Ovary (tissue), 7 donors: ENCODE measurements at regions not wholly inside any gene's neighbourhood (a gene's known extent, or its start where the extent isn't known, plus 50 kb on each side); places are given as distances from the start of the nearest gene placed in this dataset.

Experiments
- DNase-seq, 5 donors: peaks; one replicate each; pipeline ENCODE4 v3.0.0-alpha.2; 2019 to 2020
- H3K27ac ChIP-seq, 2 donors: fragments of 200-600 bp; one replicate each; pipeline versions ENCODE4 v1.5.1 to v1.8.0; 2019 to 2022
- H3K27me3 ChIP-seq: fragments of 200-600 bp; one replicate; pipeline ENCODE4 v1.8.0; 2022
- H3K36me3 ChIP-seq: fragments of 200-600 bp; sonication (generic); one replicate; pipeline ENCODE4 v1.5.1; 2019
- H3K4me1 ChIP-seq: one replicate; pipeline ENCODE4 v1.8.1; 2013; ENCODE audit warnings: mild to moderate bottlenecking, moderate library complexity; ENCODE audit not compliant: insufficient read depth
- H3K4me3 ChIP-seq: fragments of 200-600 bp; sonication (generic); one replicate; pipeline ENCODE4 v1.5.1; 2017
- H3K9me3 ChIP-seq, 2 donors: fragments of 200-600 bp in 1 of 2; sonication (generic) in 1 of 2; one replicate each; pipeline versions ENCODE4 v1.5.1 to v1.8.1; 2013 to 2019; ENCODE audit warnings: mild to moderate bottlenecking in 1 of 2, moderate library complexity in 1 of 2
- EP300 ChIP-seq: sonication (generic); formaldehyde crosslinking; IDR thresholded peaks from one replicate; pipeline ENCODE4 v1.6.1; 2017; ENCODE audit warnings: antibody characterized with exemption
- POLR2A ChIP-seq: fragments of 450-650 bp; IDR thresholded peaks from one replicate; pipeline ENCODE4 v1.6.1; 2017; ENCODE audit warnings: antibody characterized with exemption, mild to moderate bottlenecking, moderate library complexity
- WGBS, 3 donors: extraction: QIAGEN DNeasy Blood & Tissue Kit in 1 of 3; methylation state at CpG; one replicate each; pipeline versions ENCODE4 v1.1.5 to v1.1.7; 2013 to 2017; 5-methylcytosine and 5-hydroxymethylcytosine counted together
- intact Hi-C, 4 donors: fragments of 100-400 bp; cut with DNase I; formaldehyde crosslinking; loops; one replicate each; pipeline versions ENCODE4 v1.11.0 to v1.15.1; 2022 to 2023
- TF ChIP-seq, protein P1 (sequence below), 3 donors: fragments of 450-650 bp in 2 of 3; fragments of 200-600 bp in 1 of 3; IDR thresholded peaks; one replicate each; pipeline versions ENCODE4 v1.5.1 to v1.8.0; 2016 to 2022; ENCODE audit warnings: antibody characterized with exemption in 3 of 3, mild to moderate bottlenecking in 1 of 3
- donor health status: DM: no; HTN: no; CAD: no; lungs with moderate emphysema.
- donor health status: DM: no; HTN: no; CAD: no.
- donor health status: Bipolar disorder and iron deficiency.
- donor health status: DM: no; HTN: no; CAD: no.
- donor health status: DM: yes; HTN: yes; CAD: no.

DNA sequence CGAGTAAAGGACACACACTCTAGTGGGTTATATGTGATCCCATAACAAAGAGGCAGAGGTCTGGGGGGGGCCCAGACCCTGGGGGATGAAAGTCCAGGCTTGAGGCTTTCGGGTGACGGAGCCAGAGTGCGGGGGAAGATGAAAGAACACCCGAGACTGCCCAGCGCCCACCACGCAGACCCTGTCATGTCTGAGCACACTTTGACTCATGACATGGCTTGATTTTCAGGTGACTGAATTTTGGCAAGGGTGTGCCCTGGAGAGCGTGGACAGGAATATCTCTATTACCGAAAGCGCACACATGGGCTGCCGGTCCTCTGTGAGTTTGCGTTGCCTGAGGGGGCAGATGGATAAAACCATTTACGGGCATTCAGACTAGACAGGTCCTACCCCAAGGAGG is 192.0 kb upstream of the SOX1 start:
- H3K4me3 ChIP-seq: no peak overlapping the region
- no peaks in the 10 kb centered on the region for H3K9me3 ChIP-seq
- H3K36me3 ChIP-seq: no peaks in the 10 kb centered on the region
- TF ChIP-seq, protein P1, sequence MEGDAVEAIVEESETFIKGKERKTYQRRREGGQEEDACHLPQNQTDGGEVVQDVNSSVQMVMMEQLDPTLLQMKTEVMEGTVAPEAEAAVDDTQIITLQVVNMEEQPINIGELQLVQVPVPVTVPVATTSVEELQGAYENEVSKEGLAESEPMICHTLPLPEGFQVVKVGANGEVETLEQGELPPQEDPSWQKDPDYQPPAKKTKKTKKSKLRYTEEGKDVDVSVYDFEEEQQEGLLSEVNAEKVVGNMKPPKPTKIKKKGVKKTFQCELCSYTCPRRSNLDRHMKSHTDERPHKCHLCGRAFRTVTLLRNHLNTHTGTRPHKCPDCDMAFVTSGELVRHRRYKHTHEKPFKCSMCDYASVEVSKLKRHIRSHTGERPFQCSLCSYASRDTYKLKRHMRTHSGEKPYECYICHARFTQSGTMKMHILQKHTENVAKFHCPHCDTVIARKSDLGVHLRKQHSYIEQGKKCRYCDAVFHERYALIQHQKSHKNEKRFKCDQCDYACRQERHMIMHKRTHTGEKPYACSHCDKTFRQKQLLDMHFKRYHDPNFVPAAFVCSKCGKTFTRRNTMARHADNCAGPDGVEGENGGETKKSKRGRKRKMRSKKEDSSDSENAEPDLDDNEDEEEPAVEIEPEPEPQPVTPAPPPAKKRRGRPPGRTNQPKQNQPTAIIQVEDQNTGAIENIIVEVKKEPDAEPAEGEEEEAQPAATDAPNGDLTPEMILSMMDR (IDR thresholded peaks at IDR 0.05): no peak
- TF ChIP-seq POLR2A: no peak
- no peak for TF ChIP-seq EP300
- no peaks in the 10 kb centered on the region for H3K4me1 ChIP-seq
- no peaks in the 10 kb centered on the region for H3K27me3 ChIP-seq
- no peak overlapping the region for H3K27ac ChIP-seq
- no peak for DNase-seq
- intact Hi-C loops: no loop called here
- 87 to 90% (median 88%) methylated on average over 13 of the region's 13 CpGs for WGBS, 3 donors

DNA sequence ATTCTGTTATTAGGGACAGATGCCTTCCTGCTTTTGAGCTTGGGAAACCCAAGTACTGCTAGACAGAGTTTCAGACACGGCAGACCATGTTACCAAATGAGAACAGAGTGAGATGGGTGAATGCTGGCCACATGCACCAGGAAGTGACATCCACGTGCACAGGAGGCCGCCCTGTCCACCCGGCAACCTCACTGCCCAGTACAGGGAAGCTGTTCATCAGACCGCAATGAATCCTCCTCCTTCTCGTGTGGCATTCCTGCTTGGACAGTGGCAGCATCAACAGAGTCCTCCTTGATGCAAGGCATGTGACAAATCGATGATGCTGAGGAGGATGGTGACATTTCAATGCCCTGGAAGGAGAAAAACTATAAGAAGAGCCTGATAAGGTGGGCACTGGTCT is 191.0 kb upstream of the SOX1 start:
- Histone ChIP-seq H3K9me3 (no peaks in the 10 kb centered on the region), H3K4me1 (no peaks in the 10 kb centered on the region), H3K4me3 (no peak overlapping the region), H3K36me3 (no peaks in the 10 kb centered on the region), H3K27ac (no peak overlapping the region), H3K27me3 (no peaks in the 10 kb centered on the region)
- no peak for DNase-seq
- 68 to 81% (median 72%) methylated on average over 7 of the region's 7 CpGs for WGBS, 3 donors
- intact Hi-C loops: no loop called here
- TF ChIP-seq EP300: no peak
- no peak for TF ChIP-seq POLR2A
- TF ChIP-seq, protein P1 (IDR thresholded peaks at IDR 0.05): no peak

DNA sequence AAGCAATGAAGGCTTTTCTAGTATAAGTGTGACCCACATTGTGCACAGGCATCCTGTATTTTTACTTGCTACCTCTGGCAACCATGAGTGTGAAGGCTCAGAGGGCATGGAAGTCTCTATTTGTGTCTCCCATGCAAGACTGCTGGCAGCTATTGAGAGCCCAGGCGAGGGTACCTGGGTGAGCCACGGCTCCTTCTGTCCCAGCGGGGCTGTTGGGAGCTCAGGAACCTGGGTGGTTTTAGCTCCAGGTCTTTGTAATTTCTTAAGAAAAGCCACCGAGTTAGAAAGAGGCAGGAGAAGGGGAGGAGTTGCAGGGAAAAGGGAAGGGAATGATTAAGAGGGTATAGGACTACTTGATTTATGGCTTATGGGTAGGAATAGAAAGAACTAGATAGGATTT is 190.4 kb upstream of the SOX1 start:
- Histone ChIP-seq H3K36me3 (no peaks in the 10 kb centered on the region), H3K4me3 (no peak overlapping the region), H3K27me3 (no peaks in the 10 kb centered on the region), H3K4me1 (no peaks in the 10 kb centered on the region), H3K27ac (no peak overlapping the region), H3K9me3 (no peaks in the 10 kb centered on the region)
- DNase-seq: no peak
- TF ChIP-seq EP300: no peak
- TF ChIP-seq, protein P1 (IDR thresholded peaks at IDR 0.05): no peak
- TF ChIP-seq POLR2A: no peak
- 56 to 61% (median 58%) methylated on average over 4 of the region's 4 CpGs for WGBS, 3 donors
- intact Hi-C loops: no loop called here

DNA sequence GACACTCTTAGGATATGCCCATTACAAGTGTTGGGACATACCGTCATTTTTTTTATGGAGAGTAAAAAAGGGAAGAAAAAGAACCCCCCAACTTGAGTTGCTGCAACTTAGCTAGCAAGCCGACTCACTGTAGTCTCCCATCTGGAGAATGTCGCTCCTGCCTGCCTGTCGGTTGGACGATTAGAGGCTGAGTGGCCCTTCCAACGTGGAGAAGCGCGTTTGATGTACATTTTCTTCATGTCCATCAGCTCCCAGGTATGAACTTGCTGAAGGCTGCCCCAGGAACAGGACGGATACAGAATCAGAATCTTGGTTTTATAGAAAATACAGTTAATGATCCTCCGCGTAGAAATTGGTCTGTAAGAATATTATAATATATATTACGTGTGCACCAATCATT is 189.0 kb upstream of the SOX1 start:
- 77 to 85% (median 82%) methylated on average over 12 of the region's 12 CpGs for WGBS, 3 donors

More for the DNA sequence above, 189.0 kb upstream of the SOX1 start:
- TF ChIP-seq EP300 (no peak), POLR2A (no peak)
- TF ChIP-seq, protein P1 (IDR thresholded peaks at IDR 0.05): no peak
- Histone ChIP-seq H3K9me3 (no peaks in the 10 kb centered on the region), H3K4me3 (no peak overlapping the region), H3K36me3 (no peaks in the 10 kb centered on the region), H3K27me3 (no peaks in the 10 kb centered on the region), H3K4me1 (no peaks in the 10 kb centered on the region), H3K27ac (no peak overlapping the region)
- intact Hi-C loops: no loop called here
- no peak for DNase-seq
